ENCODE measurements at regions not wholly inside any gene's neighbourhood (a gene's known extent, or its start where the extent isn't known, plus 50 kb on each side); places are given as distances from the start of the nearest gene placed in this dataset.

DNA sequence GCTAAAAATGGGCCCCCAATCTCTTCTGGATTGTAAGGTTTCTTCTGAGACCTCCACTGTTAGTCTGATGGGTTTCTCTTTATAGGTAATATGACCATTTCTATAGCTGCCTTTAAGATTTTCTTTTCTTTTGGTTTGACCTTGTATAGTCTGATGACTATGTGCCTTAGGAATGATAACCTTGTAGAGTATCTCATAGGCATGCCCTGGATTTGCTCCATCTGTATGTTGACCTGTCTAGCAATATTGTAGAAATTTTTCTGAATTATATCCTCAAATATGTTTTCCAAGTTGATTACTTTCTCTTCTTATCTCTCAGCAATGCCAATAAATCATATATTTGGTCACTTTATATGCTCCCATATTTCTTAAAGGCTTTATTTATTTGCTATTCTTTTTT, 1403.8 kb upstream of the GOT2 start:
- Histone ChIP-seq H3K79me2 (ENCODE audit: control insufficient read depth, insufficient read depth, low read length) (no peaks in the 10 kb centered on the region), H3K9me3 (replicated peaks; ENCODE audit: control insufficient read depth, insufficient read depth, low read depth, low read length) (no peaks in the 10 kb centered on the region), H2AFZ (ENCODE audit: low read depth, low read length) (no peak overlapping the region), H3K9me1 (ENCODE audit: control insufficient read depth, insufficient read depth, low read length) (no peaks in the 10 kb centered on the region), H4K20me1 (replicated peaks; ENCODE audit: control insufficient read depth, insufficient read depth, low read length) (no peaks in the 10 kb centered on the region), H3K4me2 (ENCODE audit: insufficient read depth, low read length) (no peak overlapping the region), H3K27me3 (ENCODE audit: control insufficient read depth in 2 of 2, insufficient read depth in 2 of 2, low read length in 2 of 2) (no peaks in the 10 kb centered on the region), H3K9ac (ENCODE audit: insufficient read depth in 1 of 2, low read depth in 2 of 2, low read length in 2 of 2) (no peak overlapping the region), H3K27ac (ENCODE audit: extremely low read depth, low read depth, low read length) (no peak overlapping the region), H3K36me3 (ENCODE audit: control insufficient read depth, insufficient read depth, low read length) (no peaks in the 10 kb centered on the region), H3K4me1 (replicated peaks in 1 of 2; ENCODE audit: control insufficient read depth in 2 of 2, insufficient read depth in 2 of 2, low read length in 2 of 2) (no peaks in the 10 kb centered on the region), H3K4me3 (no peak overlapping the region)
- BruUV-seq (replicated peaks): no TSS peak
- intact Hi-C loops (cut with micrococcal nuclease): no loop called here
- CTCF ChIA-PET (ENCODE audit: low intra/inter-chr PET ratio): no interaction called here
- POLR2A ChIA-PET: no interaction called here
- DNase-seq (ENCODE audit: extremely low read depth in 1 of 4, low spot score in 3 of 4): no peak
- TF ChIP-seq BACH1 (tag; IDR thresholded peaks at IDR 0.05) (no peak), BRD9 (IDR thresholded peaks at IDR 0.05; ENCODE audit: low read depth, partially characterized antibody) (no peak), FOXJ3 (CRISPR knock-in tag; IDR thresholded peaks at IDR 0.05) (no peak), ZSCAN29 (IDR thresholded peaks at IDR 0.05) (no peak), DDX20 (tag; IDR thresholded peaks at IDR 0.05; ENCODE audit: low read depth) (no peak), MCM7 (IDR thresholded peaks at IDR 0.05) (no peak), ZNF184 (CRISPR knock-in tag; IDR thresholded peaks at IDR 0.05) (no peak), ZKSCAN8 (CRISPR knock-in tag; IDR thresholded peaks at IDR 0.05) (no peak)
- TF ChIP-seq, protein P1, sequence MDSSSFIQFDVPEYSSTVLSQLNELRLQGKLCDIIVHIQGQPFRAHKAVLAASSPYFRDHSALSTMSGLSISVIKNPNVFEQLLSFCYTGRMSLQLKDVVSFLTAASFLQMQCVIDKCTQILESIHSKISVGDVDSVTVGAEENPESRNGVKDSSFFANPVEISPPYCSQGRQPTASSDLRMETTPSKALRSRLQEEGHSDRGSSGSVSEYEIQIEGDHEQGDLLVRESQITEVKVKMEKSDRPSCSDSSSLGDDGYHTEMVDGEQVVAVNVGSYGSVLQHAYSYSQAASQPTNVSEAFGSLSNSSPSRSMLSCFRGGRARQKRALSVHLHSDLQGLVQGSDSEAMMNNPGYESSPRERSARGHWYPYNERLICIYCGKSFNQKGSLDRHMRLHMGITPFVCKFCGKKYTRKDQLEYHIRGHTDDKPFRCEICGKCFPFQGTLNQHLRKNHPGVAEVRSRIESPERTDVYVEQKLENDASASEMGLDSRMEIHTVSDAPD (CRISPR knock-in tag; IDR thresholded peaks at IDR 0.05): no peak
- no peak for FAIRE-seq
- no peak for ATAC-seq
- in situ Hi-C loops (cut with MboI): no loop called here
